B cell (primary cell): ENCODE measurements at regions not wholly inside any gene's neighbourhood (a gene's known extent, or its start where the extent isn't known, plus 50 kb on each side); places are given as distances from the start of the nearest gene placed in this dataset.

Source experiments
- ATAC-seq: fragments of 200-7000 bp; cut with Tn5 transposase; one replicate; pipeline ENCODE4 v1.10.0; 2021; ENCODE audit warnings: low read depth, mild to moderate bottlenecking, moderate number of reproducible peaks, moderate library complexity
- CTCF ChIA-PET: fragments of 350-600 bp; sonication (Branson Sonifier 250); formaldehyde crosslinking; loops from one replicate; lab custom pipeline; 2021; ENCODE audit warnings: antibody characterized with exemption, inconsistent platforms; lab: Charles Lee
- POLR2A ChIA-PET: fragments of 350-600 bp; sonication (Branson Sonifier 250); formaldehyde crosslinking; loops from one replicate; lab custom pipeline; 2021; ENCODE audit warnings: antibody characterized with exemption; lab: Charles Lee
- DNase-seq: peaks from one replicate; pipeline ENCODE4 v3.0.0; 2013
- H2AFZ ChIP-seq: 2 replicates; pipeline ENCODE4 v1.6.1; 2012; ENCODE audit warnings: mild to moderate bottlenecking, low read depth, low read length; ENCODE audit not compliant: insufficient read depth, poor library complexity, severe bottlenecking
- H3K27ac ChIP-seq, 2 donors: 1 replicate in 1 of 2; 2 replicates in 1 of 2; pipeline ENCODE4 v1.5.1; 2012 to 2013; ENCODE audit warnings: low read length in 2 of 2, mild to moderate bottlenecking in 2 of 2, moderate library complexity in 1 of 2
- H3K27me3 ChIP-seq, 4 experiments: fragments of 200-600 bp in 1 of 4; sonication (generic) in 1 of 4; replicated peaks in 1 of 4; 1 replicate in 2 of 4; 2 replicates in 2 of 4; pipeline versions ENCODE4 v1.6.1 to v1.7.0; 2013 to 2016; ENCODE audit warnings: low read length in 3 of 4, mild to moderate bottlenecking in 2 of 4, mixed read lengths in 1 of 4, moderate library complexity in 1 of 4; ENCODE audit not compliant: insufficient read depth in 4 of 4, control insufficient read depth in 3 of 4; ENCODE audit errors: control extremely low read depth in 1 of 4
- H3K36me3 ChIP-seq, 2 experiments: replicated peaks in 1 of 2; 1 replicate in 1 of 2; 2 replicates in 1 of 2; pipeline versions ENCODE4 v1.6.1 to v1.7.1; 2013; ENCODE audit warnings: low read length in 1 of 2; ENCODE audit not compliant: insufficient read depth in 2 of 2, control insufficient read depth in 1 of 2; ENCODE audit errors: control extremely low read depth in 1 of 2, extremely low read depth in 1 of 2
- H3K4me1 ChIP-seq, 2 donors: fragments of 200-600 bp in 1 of 2; sonication (generic) in 1 of 2; 1 replicate in 1 of 2; 2 replicates in 1 of 2; pipeline versions ENCODE4 v1.5.1 to v1.6.1; 2013 to 2017; ENCODE audit warnings: low read length in 2 of 2; ENCODE audit not compliant: control insufficient read depth in 2 of 2, insufficient read depth in 2 of 2
- H3K4me2 ChIP-seq: replicated peaks from 2 replicates; pipeline ENCODE3; 2012; ENCODE audit warnings: mild to moderate bottlenecking, low read depth, low read length; ENCODE audit not compliant: poor library complexity, severe bottlenecking
- H3K4me3 ChIP-seq, 5 experiments: fragments of 200-600 bp in 1 of 5; sonication (generic) in 1 of 5; 1 replicate in 3 of 5; 2 replicates in 2 of 5; pipeline versions ENCODE4 v1.5.1 to v1.7.0; 2011 to 2016; ENCODE audit warnings: low read length in 4 of 5, mild to moderate bottlenecking in 4 of 5, low read depth in 2 of 5, control low read depth in 1 of 5, moderate library complexity in 1 of 5; ENCODE audit not compliant: insufficient read depth in 1 of 5; ENCODE audit errors: control extremely low read depth in 1 of 5, extremely low read depth in 1 of 5
- H3K79me2 ChIP-seq: fragments of 200-600 bp; sonication (generic); one replicate; pipeline ENCODE4 v1.6.0; 2016; ENCODE audit warnings: low read length; ENCODE audit not compliant: control insufficient read depth, insufficient read depth
- H3K9ac ChIP-seq: fragments of 200-600 bp; sonication (generic); 2 replicates; pipeline ENCODE4 v1.6.1; 2017; ENCODE audit warnings: mild to moderate bottlenecking, low read length, moderate library complexity
- H3K9me3 ChIP-seq, 3 donors: one replicate each; pipeline versions ENCODE4 v1.6.1 to v1.7.1; 2013; ENCODE audit warnings: low read length in 2 of 3; ENCODE audit not compliant: control insufficient read depth in 2 of 3, insufficient read depth in 1 of 3; ENCODE audit errors: control extremely low read depth in 1 of 3
- H4K20me1 ChIP-seq: 2 replicates; pipeline ENCODE4 v1.6.0; 2012; ENCODE audit warnings: mild to moderate bottlenecking, low read length; ENCODE audit not compliant: insufficient read depth, control insufficient read depth, poor library complexity, severe bottlenecking
- H3K27ac Mint-ChIP-seq: one replicate; pipeline ENCODE4 v1.8.0; 2021; ENCODE audit warnings: mixed read lengths
- H3K27me3 Mint-ChIP-seq: one replicate; pipeline ENCODE4 v1.8.0; 2021; ENCODE audit warnings: mixed read lengths
- H3K4me1 Mint-ChIP-seq: one replicate; pipeline ENCODE4 v1.8.0; 2021; ENCODE audit warnings: mixed read lengths
- H3K4me3 Mint-ChIP-seq: one replicate; pipeline ENCODE4 v1.8.0; 2021; ENCODE audit warnings: mixed read lengths
- H3K9me3 Mint-ChIP-seq: one replicate; pipeline ENCODE4 v1.8.0; 2022; ENCODE audit warnings: mixed read lengths; ENCODE audit not compliant: insufficient read depth
- CTCF ChIP-seq: fragments of 200-600 bp; IDR thresholded peaks from one replicate; pipeline ENCODE4 v1.8.0; 2022; ENCODE audit warnings: antibody characterized with exemption, mild to moderate bottlenecking
- EZH2 ChIP-seq: IDR thresholded peaks from 2 replicates; pipeline ENCODE4 v1.6.1; 2012; ENCODE audit warnings: borderline replicate concordance, low read depth, mild to moderate bottlenecking, moderate library complexity, low read length; ENCODE audit not compliant: insufficient read depth, poor library complexity, severe bottlenecking
- WGBS: methylation state at CpG from one replicate; pipeline ENCODE4 v1.1.5; 2013; ENCODE audit warnings: missing lambda C conversion rate; ENCODE audit not compliant: insufficient coverage; 5-methylcytosine and 5-hydroxymethylcytosine counted together
- intact Hi-C: fragments of 100-400 bp; cut with micrococcal nuclease; formaldehyde crosslinking; loops from one replicate; pipeline ENCODE4 v1.10.0; 2022

- Histone ChIP-seq H3K27me3 (peaks cover 0 to 71% (median 28%) of the 10 kb centered on the region in 4 experiments), H3K36me3 (no peaks in the 10 kb centered on the region), H3K4me3 (no peak overlapping the region), H3K27ac (no peak overlapping the region), H3K9me3 (peaks cover 0 to 6% (median 0%) of the 10 kb centered on the region in 3 donors), H4K20me1 (no peaks in the 10 kb centered on the region), H3K79me2 (no peaks in the 10 kb centered on the region), H3K9ac (no peak overlapping the region), H3K4me2 (no peak overlapping the region), H2AFZ (no peak overlapping the region), H3K4me1 (peaks cover 19 to 31% of the 10 kb centered on the region in 2 donors)
- Mint-ChIP-seq H3K27me3 (peaks cover 82% of the 10 kb centered on the region), H3K27ac (no peak overlapping the region), H3K9me3 (no peaks in the 10 kb centered on the region), H3K4me3 (no peak overlapping the region), H3K4me1 (peaks cover 14% of the 10 kb centered on the region)
- 90% methylated on average over 1 of the region's 3 CpGs for WGBS
- no peak for TF ChIP-seq EZH2
- no peak for TF ChIP-seq CTCF
- ChIA-PET CTCF (no interaction called here), POLR2A (no interaction called here)
- DNase-seq = no peak
- ATAC-seq = no peak
- intact Hi-C loops = no loop called here
Observed at GRCh38 chr2:8314063-8314462, 367.8 kb upstream of the ID2 start.

GRCh38 chr2:8315531-8316165 is 366.2 kb upstream of the ID2 start:
- H3K9me3 Mint-ChIP-seq = no peaks in the 10 kb centered on the region
- Histone ChIP-seq H2AFZ (no peak overlapping the region), H3K4me2 (no peak overlapping the region), H3K4me3 (no peak overlapping the region), H3K4me1 (peaks cover 19 to 26% of the 10 kb centered on the region in 2 donors), H3K9ac (no peak overlapping the region), H3K27me3 (peaks cover 0 to 56% (median 21%) of the 10 kb centered on the region in 4 experiments), H3K27ac (no peak overlapping the region), H3K36me3 (no peaks in the 10 kb centered on the region), H3K79me2 (no peaks in the 10 kb centered on the region), H3K9me3 (peaks cover 0 to 6% (median 0%) of the 10 kb centered on the region in 3 donors), H4K20me1 (no peaks in the 10 kb centered on the region)
- no peak overlapping the region for H3K4me3 Mint-ChIP-seq
- peaks cover 12% of the 10 kb centered on the region for H3K4me1 Mint-ChIP-seq
- CTCF ChIA-PET = no interaction called here
- POLR2A ChIA-PET = no interaction called here
- ATAC-seq = no peak
- DNase-seq = no peak
- 99% methylated on average over 7 of the region's 7 CpGs for WGBS
- H3K27ac Mint-ChIP-seq = no peak overlapping the region
- intact Hi-C loops = no loop called here
- H3K27me3 Mint-ChIP-seq = peaks cover 81% of the 10 kb centered on the region
- TF ChIP-seq CTCF = no peak
- TF ChIP-seq EZH2 = no peak
